ENCODE measurements at regions not wholly inside any gene's neighbourhood (a gene's known extent, or its start where the extent isn't known, plus 50 kb on each side); places are given as distances from the start of the nearest gene placed in this dataset.

DNA sequence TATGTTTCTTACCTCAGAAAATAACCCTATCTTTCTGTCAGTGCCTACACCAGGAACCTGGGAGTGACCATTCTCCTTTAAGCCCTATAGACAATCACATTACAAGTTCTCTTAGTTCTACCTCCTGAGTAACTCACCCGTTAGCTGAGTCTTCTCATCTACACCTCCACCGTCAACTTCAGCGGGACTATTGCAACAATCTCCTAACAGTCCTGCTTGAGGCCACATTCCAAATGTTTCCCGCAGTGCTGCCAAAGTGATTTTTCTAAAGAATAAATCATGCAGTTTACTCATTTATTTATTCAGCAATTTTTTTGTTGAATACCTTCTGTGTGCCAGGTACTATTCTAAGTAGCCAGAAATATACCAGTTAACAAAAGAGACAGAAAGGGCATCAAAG is 285.0 kb upstream of the GRIP1 start:
- TF ChIP-seq, protein P1, sequence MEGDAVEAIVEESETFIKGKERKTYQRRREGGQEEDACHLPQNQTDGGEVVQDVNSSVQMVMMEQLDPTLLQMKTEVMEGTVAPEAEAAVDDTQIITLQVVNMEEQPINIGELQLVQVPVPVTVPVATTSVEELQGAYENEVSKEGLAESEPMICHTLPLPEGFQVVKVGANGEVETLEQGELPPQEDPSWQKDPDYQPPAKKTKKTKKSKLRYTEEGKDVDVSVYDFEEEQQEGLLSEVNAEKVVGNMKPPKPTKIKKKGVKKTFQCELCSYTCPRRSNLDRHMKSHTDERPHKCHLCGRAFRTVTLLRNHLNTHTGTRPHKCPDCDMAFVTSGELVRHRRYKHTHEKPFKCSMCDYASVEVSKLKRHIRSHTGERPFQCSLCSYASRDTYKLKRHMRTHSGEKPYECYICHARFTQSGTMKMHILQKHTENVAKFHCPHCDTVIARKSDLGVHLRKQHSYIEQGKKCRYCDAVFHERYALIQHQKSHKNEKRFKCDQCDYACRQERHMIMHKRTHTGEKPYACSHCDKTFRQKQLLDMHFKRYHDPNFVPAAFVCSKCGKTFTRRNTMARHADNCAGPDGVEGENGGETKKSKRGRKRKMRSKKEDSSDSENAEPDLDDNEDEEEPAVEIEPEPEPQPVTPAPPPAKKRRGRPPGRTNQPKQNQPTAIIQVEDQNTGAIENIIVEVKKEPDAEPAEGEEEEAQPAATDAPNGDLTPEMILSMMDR (conservative IDR thresholded peaks at IDR 0.05) = no peak
- no peak for TF ChIP-seq ZFX (IDR thresholded peaks at IDR 0.05)
